ENCODE measurements at regions not wholly inside any gene's neighbourhood (a gene's known extent, or its start where the extent isn't known, plus 50 kb on each side); places are given as distances from the start of the nearest gene placed in this dataset. TPM values are rescaled to one million over a fixed set of nuclear protein-coding genes. Genes with fewer than 3 reads are reported as not detected.

Small RNA genes in the stretch of these regions (microRNA-seq; reads per million reads assigned to microRNA genes)
- gene MIR5701-3, result not detected

Measured in Caco-2 (cell line).